ENCODE measurements at regions not wholly inside any gene's neighbourhood (a gene's known extent, or its start where the extent isn't known, plus 50 kb on each side); places are given as distances from the start of the nearest gene placed in this dataset.

- DNase-seq (ENCODE audit: low read depth) = no peak
These were observed 58.2 kb downstream of the ESM1 start for GRCh38 chr5:54927097-54927746.

DNA sequence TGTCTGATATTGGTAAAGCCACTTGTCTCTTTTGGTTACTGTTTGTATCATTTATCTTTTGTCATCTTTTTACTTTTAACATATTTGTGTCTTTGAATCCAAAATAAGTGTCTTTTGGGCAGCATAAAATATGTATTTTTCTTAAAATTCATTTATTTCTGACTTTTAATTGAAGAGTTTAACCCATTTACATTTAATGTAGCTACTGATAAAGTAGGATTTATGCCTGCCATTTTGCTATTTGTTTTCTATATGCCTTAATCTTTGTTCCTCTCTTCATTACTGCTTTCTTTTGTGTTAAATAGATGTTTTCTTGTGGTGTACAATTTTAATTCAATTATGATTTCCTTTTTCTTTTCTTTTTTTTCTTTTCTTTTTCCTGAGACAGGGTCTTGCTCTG, 60.9 kb downstream of the ESM1 start:
- no peak for DNase-seq (ENCODE audit: low read depth)

DNA sequence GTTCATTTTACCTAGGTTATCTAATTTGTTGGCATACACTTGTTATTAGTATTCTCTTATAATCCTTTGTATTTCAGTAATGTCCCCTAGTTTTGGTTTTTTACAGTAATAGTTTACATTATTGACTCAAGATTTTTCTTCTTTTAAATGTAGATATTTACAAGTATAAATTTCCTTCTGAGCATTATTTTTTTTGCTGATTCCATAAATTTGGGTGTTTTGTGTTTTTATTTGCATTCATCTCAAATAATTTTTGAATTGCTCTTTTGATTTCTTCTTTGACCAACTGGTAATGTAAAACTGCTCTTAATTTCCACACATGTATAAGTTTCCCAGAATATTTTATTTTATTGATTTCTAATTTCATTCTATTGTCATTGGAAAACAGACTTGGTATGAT, 68.1 kb downstream of the ESM1 start:
- no peak for DNase-seq (ENCODE audit: low read depth)

DNA sequence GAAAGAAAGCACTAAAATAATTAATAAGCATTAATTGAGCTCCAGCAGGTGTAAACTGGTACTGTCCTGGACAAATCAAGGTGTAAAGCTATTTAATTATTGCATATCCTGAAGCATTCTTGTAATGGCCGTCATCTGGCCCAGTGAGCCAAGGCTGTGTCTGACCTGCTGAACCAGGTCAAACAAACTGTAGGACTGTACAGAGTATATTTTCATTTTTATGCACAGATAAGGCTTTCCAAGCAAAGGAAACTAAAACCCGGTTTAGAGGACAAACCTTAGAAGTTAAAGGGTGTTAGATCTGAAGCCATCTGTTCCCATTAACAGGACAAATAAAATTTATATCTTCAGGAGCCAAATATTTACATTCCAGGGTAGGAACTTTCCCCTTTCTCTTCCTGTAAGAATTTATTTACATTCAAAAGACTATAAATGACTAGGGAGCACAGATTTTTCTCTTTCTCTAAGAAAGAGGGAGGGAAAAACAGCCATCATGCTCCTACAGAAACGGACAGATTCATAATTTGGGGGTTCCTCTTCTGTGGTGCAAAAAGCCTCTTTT, 69.8 kb downstream of the ESM1 start:
- DNase-seq (ENCODE audit: low read depth) = no peak

GRCh38 chr5:54912021-54912420, 73.4 kb downstream of the ESM1 start:
- no peak for DNase-seq (ENCODE audit: low read depth)

GRCh38 chr5:54909911-54910870, 75.2 kb downstream of the ESM1 start:
- no peak for DNase-seq (ENCODE audit: low read depth)

GRCh38 chr5:54908774-54909525, 76.4 kb downstream of the ESM1 start:
- no peak for DNase-seq (ENCODE audit: low read depth)

DNA sequence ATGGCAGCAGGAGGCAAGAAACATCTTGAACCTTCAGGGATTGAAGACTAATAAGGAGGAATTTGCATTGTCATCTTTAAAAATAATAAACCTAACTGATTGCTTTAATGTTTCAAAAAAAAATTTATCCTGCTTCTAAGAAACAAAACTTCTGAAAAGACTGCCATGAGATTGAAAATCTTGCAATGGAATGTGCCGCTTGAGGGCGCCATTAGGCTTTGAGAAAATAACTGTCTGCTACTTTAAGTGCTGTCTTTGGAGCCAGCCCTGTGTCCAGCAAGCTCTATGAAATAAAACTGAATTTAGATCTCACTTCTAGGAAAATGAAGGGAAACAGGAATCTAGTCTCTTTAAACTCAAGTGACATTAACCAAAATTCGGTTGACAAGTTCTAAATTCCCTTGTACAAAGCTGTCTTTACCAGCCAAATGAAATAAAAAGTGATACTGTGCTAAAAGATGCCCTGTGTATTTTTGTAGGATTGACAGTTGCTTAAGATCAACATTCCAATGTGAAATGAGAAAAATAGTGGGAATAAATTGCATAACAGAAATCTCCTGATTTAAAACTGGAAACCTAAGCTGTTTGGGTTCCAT, 79.4 kb downstream of the ESM1 start:
- peak; percentile 57 for DNase-seq (ENCODE audit: low read depth)

DNA sequence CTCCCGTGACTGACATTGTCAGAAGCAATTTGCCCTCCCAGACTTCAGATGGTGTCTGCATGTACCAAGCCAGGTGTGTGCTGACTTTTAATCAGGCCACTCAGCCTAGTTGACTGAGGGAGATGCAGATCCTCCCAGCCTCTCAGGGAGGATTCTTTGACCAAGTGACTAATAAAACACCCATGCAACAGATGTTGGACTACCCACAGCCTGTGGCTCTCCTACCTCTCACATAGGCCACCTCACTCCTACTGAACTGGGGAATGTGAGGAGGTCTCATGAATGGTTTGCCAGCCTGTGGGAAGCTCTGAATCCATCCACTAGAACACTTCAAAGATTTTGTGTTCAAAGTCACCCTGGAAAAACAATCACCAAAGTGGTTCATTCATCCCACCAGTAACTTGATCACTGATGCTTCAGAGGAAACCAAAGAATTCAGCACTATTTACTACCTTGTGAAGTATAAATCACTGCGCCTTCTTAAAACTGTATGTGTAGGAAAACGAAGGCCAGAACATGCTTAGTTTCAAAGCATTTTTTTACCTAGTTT, 80.1 kb downstream of the ESM1 start:
- no peak for DNase-seq (ENCODE audit: low read depth)

- no peak for DNase-seq (ENCODE audit: low read depth)
These were observed 81.0 kb downstream of the ESM1 start for GRCh38 chr5:54904425-54904824.

GRCh38 chr5:54902791-54903473, 82.5 kb downstream of the ESM1 start:
- peak; percentile 10 for DNase-seq (ENCODE audit: low read depth)

- no peak for DNase-seq (ENCODE audit: low read depth)
These were observed 84.2 kb downstream of the ESM1 start for GRCh38 chr5:54900984-54901725.

DNA sequence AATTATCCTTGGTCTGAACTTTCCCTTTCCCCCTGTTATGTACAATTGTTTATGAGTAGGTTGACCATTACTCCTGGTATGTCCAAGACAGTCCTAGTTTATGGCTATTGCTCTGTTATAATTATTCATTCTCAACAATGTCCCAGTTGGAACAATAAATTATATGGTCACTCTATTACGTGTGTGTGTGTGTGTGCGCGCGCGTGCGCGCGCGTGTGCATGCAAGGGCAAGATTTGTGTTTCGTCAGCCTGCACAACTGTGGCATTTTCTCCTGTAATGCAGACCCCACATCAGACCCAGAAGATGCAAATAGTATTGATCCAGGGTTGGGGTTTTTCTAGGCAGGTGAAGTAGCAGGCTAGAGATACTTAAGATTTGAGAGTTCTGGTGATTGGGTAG, 88.4 kb downstream of the ESM1 start:
- DNase-seq (ENCODE audit: low read depth) = no peak

DNA sequence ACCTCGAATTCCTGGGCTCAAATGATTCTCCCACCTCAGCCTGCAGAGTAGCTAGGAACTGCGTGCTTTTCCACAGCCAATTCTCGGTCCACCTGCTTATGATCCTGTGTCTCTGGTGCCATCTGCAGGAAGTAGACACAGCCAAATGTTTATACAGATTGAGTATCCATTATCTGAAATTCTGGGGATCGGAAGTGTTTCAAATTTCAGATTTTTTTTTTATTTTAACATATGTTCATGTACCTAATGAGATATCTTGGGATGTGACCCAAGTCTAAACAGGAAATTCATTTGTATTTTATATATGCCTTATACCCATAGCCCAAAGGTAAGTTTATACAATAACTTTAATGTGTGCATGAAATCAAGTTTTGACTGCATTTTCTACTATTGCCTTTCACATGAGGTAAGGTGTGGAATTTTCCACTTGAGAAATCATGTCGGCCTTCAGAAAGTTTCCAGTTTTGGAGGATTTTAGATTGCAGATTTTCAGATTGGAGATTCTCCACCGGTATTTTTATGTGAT, 89.5 kb downstream of the ESM1 start:
- DNase-seq (ENCODE audit: low read depth) = no peak

DNA sequence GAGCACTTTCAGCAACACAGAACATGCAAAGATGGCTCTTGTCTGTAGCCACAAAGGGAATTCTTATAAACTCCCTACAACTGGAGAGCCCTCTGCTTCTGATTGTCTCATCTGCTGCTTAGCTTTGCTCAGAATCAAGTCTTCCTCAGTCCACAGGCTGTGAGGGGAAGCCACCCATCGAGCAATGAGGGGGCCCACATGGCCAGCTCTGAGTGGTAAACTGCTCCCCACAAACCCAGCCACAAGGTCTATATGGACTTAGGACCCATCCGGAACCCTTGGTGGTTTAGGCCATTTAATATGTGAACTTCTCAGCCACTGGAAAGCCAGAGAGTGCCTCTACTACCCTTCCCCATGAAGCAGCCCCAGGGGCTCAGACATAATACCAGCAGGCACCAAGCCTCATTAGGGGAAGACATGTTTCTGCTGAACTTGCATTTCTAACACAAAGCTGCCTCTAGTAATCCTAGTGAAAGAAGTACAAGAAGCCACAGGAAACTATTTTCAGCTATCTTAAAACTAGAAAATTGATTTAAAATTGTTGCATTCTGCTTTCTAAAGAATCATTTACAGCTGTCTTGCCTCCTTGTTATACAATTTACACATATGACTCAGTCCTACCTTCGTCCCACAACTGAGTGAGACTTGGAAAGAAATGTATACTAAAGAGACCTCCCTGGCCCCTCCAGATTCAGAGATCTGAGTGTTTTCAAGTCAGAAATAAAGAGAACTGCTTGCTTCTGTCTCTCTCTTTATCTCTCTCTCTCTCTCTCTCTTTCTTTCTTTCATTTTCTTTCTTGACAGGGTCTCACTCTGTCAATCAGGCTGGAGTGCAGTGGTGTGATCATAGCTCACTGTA, 90.2 kb downstream of the ESM1 start:
- DNase-seq (ENCODE audit: low read depth) = no peak

GRCh38 chr5:54889826-54890225, 95.6 kb downstream of the ESM1 start:
- DNase-seq (ENCODE audit: low read depth) = no peak

DNA sequence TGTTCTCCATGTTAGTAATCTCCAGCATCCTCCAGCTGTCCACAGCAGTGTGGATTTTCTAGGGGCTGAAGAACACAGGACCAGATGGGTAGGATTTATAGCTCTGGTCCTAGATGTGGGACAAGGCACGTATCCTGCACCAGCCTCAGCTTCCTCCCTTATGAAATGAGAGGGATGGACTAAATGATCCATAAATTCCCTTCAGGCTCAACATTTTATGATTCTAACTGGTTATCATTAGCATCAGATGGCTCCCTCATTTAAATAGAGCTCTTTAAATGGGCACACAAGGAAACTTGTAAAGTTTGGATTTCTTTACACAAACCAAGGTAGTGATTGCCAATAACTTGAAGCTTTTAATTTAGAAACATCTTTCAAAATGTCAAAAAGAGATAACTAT, 97.7 kb downstream of the ESM1 start:
- no peak for DNase-seq (ENCODE audit: low read depth)

GRCh38 chr5:54886866-54887265, 98.5 kb downstream of the ESM1 start:
- no peak for DNase-seq (ENCODE audit: low read depth)

- DNase-seq (ENCODE audit: low read depth) = no peak
These were observed 99.8 kb downstream of the ESM1 start for GRCh38 chr5:54885636-54886035.
